ENCODE measurements at regions not wholly inside any gene's neighbourhood (a gene's known extent, or its start where the extent isn't known, plus 50 kb on each side); places are given as distances from the start of the nearest gene placed in this dataset.

GRCh38 chr5:57753446-57753845 is 270.8 kb upstream of the ACTBL2 start:
- TF ChIP-seq, protein P1, sequence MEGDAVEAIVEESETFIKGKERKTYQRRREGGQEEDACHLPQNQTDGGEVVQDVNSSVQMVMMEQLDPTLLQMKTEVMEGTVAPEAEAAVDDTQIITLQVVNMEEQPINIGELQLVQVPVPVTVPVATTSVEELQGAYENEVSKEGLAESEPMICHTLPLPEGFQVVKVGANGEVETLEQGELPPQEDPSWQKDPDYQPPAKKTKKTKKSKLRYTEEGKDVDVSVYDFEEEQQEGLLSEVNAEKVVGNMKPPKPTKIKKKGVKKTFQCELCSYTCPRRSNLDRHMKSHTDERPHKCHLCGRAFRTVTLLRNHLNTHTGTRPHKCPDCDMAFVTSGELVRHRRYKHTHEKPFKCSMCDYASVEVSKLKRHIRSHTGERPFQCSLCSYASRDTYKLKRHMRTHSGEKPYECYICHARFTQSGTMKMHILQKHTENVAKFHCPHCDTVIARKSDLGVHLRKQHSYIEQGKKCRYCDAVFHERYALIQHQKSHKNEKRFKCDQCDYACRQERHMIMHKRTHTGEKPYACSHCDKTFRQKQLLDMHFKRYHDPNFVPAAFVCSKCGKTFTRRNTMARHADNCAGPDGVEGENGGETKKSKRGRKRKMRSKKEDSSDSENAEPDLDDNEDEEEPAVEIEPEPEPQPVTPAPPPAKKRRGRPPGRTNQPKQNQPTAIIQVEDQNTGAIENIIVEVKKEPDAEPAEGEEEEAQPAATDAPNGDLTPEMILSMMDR (IDR thresholded peaks at IDR 0.05; ENCODE audit: low read depth, low read length), result no peak
- no peak for TF ChIP-seq MYC (IDR thresholded peaks at IDR 0.05; ENCODE audit: low read depth, low read length)
